ENCODE measurements at regions not wholly inside any gene's neighbourhood (a gene's known extent, or its start where the extent isn't known, plus 50 kb on each side); places are given as distances from the start of the nearest gene placed in this dataset.
"Not testable (repeated sequence)": the region's sequence is repeated elsewhere in the genome, so short reads cannot be mapped to it uniquely, and the experiment has no call there.

DNA sequence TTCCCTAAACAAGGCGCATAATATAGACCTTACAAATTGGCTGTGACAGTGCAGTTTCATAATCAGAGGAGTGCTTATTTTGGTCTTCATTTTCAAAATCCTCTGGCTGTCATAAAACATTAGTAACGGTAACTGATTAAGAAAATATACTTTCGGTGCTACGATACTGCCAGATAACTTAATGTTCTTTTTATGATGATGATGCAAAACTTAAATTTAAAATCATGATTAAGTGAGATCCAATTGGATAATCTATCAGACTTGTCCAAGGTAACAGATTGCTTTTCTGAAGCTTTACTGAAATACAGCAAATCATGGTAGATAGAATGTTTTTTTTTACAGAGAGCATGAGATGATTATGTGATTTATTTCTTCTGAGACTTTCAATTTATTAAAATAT lies 364.2 kb upstream of the CNTN3 start:
- Mint-ChIP-seq H3K4me1 (ENCODE audit: low read depth) (no peaks in the 10 kb centered on the region), H3K27ac (no peak overlapping the region), H3K9me3 (peaks cover 8% of the 10 kb centered on the region), H3K27me3 (no peaks in the 10 kb centered on the region), H3K4me3 (no peak overlapping the region), H3K36me3 (ENCODE audit: low read depth) (no peaks in the 10 kb centered on the region)

DNA sequence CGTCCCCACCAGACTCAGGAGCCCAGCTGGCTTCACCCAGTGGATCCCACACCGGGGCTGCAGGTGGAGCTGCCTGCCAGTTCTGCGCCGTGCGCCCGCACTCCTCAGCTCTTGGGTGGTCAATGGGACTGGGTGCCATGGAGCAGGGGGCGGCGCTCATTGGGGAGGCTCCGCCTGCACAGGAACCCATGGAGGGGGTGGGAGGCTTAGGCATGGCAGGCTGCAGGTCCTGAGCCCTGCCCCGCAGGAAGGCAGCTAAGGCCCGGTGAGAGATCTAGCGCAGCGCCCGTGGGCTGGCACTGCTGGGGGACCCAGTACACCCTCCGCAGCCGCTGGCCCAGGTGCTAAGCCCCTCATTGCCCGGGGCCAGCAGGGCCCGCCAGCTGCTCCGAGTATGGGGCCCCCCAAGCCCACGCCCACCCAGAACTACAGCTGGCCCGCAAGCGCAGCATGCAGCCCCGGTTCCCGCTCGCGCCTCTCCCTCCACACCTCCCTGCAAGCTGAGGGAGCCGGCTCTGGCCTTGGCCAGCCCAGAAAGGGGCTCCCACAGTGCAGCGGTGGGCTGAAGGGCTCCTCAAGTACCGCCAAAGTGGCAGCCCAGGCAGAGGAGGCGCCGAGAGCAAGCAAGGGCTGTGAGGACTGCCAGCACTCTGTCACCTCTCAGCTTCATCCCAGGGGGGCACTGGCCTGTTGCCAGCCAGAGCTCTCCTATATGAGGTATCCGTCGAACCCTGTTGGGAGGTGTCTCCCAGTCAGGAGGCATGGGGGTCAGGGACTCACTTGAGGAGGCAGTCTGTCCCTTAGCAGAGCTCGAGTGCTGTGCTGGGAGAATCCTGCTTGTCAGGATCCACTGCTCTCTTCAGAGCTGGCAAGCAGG lies 370.8 kb upstream of the CNTN3 start:
- not testable (repeated sequence) for H3K36me3 Mint-ChIP-seq (ENCODE audit: low read depth); H3K9me3 Mint-ChIP-seq; H3K27ac Mint-ChIP-seq; H3K27me3 Mint-ChIP-seq; H3K4me1 Mint-ChIP-seq (ENCODE audit: low read depth); H3K4me3 Mint-ChIP-seq

DNA sequence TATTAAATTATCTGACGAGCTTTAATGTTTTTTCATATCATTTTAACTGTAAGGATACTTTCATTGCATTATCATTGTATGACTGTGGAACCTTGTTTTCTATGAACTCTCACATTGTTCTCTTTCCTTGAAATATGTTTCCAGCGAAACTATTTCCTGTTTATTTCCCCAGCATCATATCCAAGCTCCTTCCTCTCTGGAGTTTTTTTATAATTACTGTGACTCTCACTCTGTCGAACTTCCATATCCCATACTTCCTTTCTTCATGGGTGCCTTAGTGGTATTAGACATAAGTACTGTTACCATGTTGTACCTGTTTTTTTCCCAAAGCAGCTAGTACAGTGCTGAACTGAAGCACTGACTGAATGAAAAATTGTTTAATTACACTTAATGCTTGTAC lies 373.6 kb upstream of the CNTN3 start:
- no peaks in the 10 kb centered on the region for H3K4me1 Mint-ChIP-seq (ENCODE audit: low read depth)
- no peaks in the 10 kb centered on the region for H3K36me3 Mint-ChIP-seq (ENCODE audit: low read depth)
- no peak overlapping the region for H3K4me3 Mint-ChIP-seq
- no peak overlapping the region for H3K27ac Mint-ChIP-seq
- H3K9me3 Mint-ChIP-seq, result peaks cover 10% of the 10 kb centered on the region
- no peaks in the 10 kb centered on the region for H3K27me3 Mint-ChIP-seq

DNA sequence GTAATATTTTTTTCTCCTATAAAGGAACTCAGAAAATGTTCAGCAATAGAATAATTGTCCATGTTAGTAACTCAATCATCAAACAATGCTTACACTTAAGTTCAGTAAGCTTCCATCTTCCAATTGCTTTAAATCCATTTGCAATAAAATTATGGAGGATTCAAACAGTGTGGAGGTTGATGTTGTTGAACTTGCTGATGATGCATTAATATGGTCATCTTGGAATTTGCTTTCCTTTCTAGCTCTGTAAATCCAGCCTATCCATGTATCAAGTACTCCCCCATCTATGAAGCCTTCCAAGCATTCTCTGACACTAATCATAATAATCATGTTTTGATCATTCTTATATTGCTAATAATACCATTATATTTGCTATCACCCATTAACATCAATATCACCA lies 378.4 kb upstream of the CNTN3 start:
- no peaks in the 10 kb centered on the region for H3K36me3 Mint-ChIP-seq (ENCODE audit: low read depth)
- H3K27ac Mint-ChIP-seq, result no peak overlapping the region
- H3K9me3 Mint-ChIP-seq, result peaks cover 20% of the 10 kb centered on the region
- no peak overlapping the region for H3K4me3 Mint-ChIP-seq
- no peaks in the 10 kb centered on the region for H3K27me3 Mint-ChIP-seq
- no peaks in the 10 kb centered on the region for H3K4me1 Mint-ChIP-seq (ENCODE audit: low read depth)

DNA sequence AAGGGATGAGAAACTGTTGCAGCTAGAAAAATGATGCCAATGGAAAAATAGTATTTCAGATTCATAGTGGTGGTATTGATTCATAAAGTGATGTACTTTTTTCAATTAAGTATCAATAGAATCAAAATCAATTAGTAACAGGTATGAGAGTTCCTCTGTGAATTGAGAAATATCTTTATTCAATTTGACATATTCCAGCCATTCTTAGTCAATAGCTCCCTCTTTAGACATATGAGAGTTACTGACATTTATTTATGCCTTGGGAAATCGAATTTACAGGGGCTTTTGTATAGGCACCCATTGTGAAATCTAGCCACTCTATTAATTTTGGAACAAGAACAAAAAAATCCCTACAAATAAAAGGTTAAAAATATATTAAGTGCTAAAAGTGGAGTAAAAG lies 386.9 kb upstream of the CNTN3 start:
- Mint-ChIP-seq H3K4me3 (no peak overlapping the region), H3K27me3 (no peaks in the 10 kb centered on the region), H3K36me3 (ENCODE audit: low read depth) (no peaks in the 10 kb centered on the region), H3K4me1 (ENCODE audit: low read depth) (no peaks in the 10 kb centered on the region), H3K9me3 (peaks cover 7% of the 10 kb centered on the region), H3K27ac (no peak overlapping the region)

DNA sequence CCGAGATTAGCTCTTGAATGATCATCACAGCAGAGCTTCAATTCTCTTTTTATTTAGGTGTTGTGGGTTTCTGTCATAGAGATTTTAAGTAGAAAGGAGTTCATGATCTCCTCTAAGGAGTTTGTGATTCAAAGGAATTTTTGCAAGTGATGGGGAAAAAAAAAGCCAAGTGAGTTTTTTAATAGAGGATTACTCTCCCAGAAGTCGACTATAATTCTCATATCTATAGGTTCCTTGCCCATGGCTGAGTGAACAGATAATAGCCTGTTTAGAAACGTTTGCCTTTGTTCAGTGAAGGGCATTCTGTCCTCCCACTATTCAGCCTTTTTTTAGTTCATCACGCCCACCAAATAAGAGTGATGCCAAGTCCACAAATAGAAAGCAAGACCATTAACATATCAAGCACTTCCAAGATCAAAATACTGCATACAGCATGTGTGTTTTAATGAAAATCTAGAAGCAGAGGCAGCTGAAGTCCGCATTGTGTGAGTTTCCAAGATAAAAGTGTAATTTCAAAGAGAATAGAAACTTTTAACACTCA lies 398.4 kb upstream of the CNTN3 start:
- H3K27ac Mint-ChIP-seq, result no peak overlapping the region
- no peaks in the 10 kb centered on the region for H3K36me3 Mint-ChIP-seq (ENCODE audit: low read depth)
- H3K4me3 Mint-ChIP-seq, result no peak overlapping the region
- H3K4me1 Mint-ChIP-seq (ENCODE audit: low read depth), result no peaks in the 10 kb centered on the region
- H3K9me3 Mint-ChIP-seq, result peaks cover 12% of the 10 kb centered on the region
- H3K27me3 Mint-ChIP-seq, result no peaks in the 10 kb centered on the region

DNA sequence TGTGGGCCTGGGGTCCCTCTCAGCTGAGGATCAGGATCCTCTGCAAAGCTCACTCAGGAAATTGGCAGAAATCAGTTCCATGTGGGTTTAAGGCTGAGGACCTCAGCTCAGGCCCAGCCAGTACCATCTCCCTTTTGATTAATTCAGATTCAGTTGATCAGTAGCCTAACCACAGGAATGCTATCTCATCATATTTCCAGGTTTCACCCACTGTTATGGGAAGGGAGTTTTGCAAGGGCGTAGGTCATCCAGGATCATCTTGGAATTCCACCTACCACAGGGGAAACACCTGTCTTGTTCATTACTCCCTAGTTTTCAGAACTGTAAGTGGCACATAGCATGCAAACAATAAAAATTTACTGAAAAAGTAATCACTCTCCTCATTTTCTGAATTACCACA lies 399.5 kb upstream of the CNTN3 start:
- Mint-ChIP-seq H3K27ac (no peak overlapping the region), H3K4me1 (ENCODE audit: low read depth) (no peaks in the 10 kb centered on the region), H3K9me3 (peaks cover 12% of the 10 kb centered on the region), H3K36me3 (ENCODE audit: low read depth) (no peaks in the 10 kb centered on the region), H3K4me3 (no peak overlapping the region), H3K27me3 (no peaks in the 10 kb centered on the region)

DNA sequence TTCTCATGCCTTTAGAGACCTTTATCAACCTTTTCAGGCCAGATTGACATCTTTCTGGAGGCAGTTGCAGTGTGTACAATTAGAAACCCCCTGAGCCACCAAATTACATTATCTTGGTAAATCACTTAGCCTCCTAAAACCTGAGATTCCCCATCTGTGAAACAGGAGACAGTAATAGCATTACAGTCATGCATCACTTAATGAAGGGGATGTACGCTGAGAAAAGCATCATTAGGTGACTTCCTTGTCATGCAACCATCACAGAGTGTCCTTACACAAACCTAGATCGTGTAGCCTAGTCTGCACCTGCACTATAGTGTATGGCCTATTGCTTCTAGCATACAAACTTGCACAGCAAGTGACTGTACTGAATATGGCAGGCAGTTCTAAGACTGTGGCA lies 400.8 kb upstream of the CNTN3 start:
- H3K4me1 Mint-ChIP-seq (ENCODE audit: low read depth), result no peaks in the 10 kb centered on the region
- peaks cover 12% of the 10 kb centered on the region for H3K9me3 Mint-ChIP-seq
- no peaks in the 10 kb centered on the region for H3K36me3 Mint-ChIP-seq (ENCODE audit: low read depth)
- H3K27me3 Mint-ChIP-seq, result no peaks in the 10 kb centered on the region
- H3K4me3 Mint-ChIP-seq, result no peak overlapping the region
- no peak overlapping the region for H3K27ac Mint-ChIP-seq

DNA sequence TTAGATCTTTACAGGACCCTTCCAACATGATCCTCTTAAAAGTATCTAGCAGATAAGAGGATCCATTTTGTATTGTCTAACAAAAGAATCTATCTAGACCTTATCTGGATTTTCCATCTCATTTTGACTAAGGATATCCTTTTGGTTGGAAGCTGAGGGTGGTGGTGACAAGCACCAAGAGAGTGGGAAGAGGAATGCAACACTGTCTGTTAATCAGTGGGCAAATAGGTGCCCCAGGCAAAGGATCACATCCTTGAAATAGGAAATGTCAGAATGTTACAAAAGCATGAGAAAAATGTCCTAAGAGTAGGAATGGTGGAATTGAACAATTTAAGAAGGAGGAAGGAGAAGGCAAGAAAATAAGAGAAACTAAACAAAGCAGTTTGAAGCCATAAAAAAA lies 420.7 kb upstream of the CNTN3 start:
- H3K27ac Mint-ChIP-seq, result no peak overlapping the region
- H3K9me3 Mint-ChIP-seq, result peaks cover 7% of the 10 kb centered on the region
- H3K4me3 Mint-ChIP-seq, result no peak overlapping the region
- no peaks in the 10 kb centered on the region for H3K27me3 Mint-ChIP-seq
- no peaks in the 10 kb centered on the region for H3K4me1 Mint-ChIP-seq (ENCODE audit: low read depth)
- H3K36me3 Mint-ChIP-seq (ENCODE audit: low read depth), result no peaks in the 10 kb centered on the region

DNA sequence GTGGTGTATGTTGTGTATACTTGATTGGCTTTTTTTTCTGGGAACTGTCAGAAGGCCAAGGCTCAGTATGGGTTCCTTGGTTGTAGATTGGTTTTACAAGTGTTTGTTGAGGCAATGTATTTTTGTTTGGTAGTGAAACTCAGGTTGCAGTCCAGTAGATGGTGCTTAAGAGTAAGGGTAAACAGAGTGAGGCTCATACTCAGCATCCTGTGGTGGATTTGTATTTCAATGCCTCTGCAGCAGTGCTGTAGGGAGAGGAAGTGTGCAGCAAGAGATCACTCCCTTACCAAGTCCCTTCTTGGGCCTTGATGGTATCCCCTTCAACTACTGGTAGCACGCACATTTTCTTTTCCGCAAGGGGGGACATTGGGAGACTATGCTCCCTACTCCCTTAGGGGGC lies 428.5 kb upstream of the CNTN3 start:
- H3K27me3 Mint-ChIP-seq, result no peaks in the 10 kb centered on the region
- H3K9me3 Mint-ChIP-seq, result peaks cover 34% of the 10 kb centered on the region
- no peaks in the 10 kb centered on the region for H3K36me3 Mint-ChIP-seq (ENCODE audit: low read depth)
- H3K4me1 Mint-ChIP-seq (ENCODE audit: low read depth), result no peaks in the 10 kb centered on the region
- no peak overlapping the region for H3K27ac Mint-ChIP-seq
- no peak overlapping the region for H3K4me3 Mint-ChIP-seq

DNA sequence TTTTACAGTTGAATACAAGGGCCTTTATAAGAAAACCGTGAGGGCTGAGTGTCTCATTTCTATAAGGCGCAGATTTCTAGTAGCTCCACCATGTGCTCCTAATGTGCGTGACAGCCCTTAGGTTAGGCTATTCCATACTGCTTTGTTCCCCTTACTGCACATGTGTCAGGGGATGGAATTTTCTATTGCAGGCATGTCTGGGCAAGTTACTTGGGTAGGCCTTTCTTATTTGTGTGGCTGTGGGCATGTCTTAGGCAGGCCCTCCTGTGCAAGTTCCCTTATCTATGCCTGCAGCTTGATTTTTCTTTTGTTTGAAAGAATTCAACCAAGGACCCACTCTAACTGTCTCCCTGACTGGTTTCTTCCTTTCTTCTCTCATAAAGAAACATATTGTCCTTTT lies 434.2 kb upstream of the CNTN3 start:
- no peaks in the 10 kb centered on the region for H3K36me3 Mint-ChIP-seq (ENCODE audit: low read depth)
- no peak overlapping the region for H3K4me3 Mint-ChIP-seq
- peaks cover 13% of the 10 kb centered on the region for H3K9me3 Mint-ChIP-seq
- no peak overlapping the region for H3K27ac Mint-ChIP-seq
- H3K4me1 Mint-ChIP-seq (ENCODE audit: low read depth), result no peaks in the 10 kb centered on the region
- H3K27me3 Mint-ChIP-seq, result no peaks in the 10 kb centered on the region

DNA sequence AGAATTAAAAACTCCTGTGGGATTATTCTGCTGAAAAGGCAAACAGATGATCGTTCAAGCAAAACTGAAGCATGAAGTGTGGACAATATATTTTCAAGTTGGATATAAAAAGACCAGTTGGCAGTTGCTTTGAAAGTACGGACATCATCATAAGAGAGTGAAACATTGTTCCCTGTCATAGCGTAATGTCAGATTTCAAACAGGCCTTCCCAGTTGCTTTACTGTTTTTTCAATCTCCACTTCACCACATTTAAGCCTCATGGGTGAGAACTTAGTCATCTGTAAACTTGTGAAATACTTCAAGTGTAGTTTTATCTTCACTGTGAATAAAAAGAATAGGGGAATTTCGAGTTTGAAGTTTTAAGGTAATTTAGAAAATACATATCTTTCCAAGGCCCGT lies 435.1 kb upstream of the CNTN3 start:
- Mint-ChIP-seq H3K36me3 (ENCODE audit: low read depth) (no peaks in the 10 kb centered on the region), H3K9me3 (peaks cover 13% of the 10 kb centered on the region), H3K27me3 (no peaks in the 10 kb centered on the region), H3K27ac (no peak overlapping the region), H3K4me1 (ENCODE audit: low read depth) (no peaks in the 10 kb centered on the region), H3K4me3 (no peak overlapping the region)

DNA sequence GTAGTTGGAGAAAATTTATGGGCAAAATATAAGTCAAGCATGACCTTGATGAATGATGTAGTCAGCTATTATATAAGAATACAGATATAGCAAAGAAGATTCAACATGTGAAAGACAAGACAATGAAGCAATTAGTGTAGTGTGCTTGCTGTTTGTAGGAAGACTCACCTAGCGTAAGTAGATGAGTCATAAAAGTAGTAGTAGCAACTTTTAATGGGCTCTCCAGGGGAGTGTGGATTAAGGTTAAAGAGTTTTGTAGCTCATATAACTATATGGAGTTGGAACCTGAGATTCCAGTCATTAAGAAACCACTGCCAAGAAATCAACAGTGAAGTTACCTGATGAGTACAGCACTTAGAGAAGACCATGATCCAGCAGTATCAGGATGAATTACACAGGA lies 444.7 kb upstream of the CNTN3 start:
- Mint-ChIP-seq H3K4me1 (ENCODE audit: low read depth) (no peaks in the 10 kb centered on the region), H3K4me3 (no peak overlapping the region), H3K27ac (no peak overlapping the region), H3K27me3 (no peaks in the 10 kb centered on the region), H3K9me3 (peaks cover 11% of the 10 kb centered on the region), H3K36me3 (ENCODE audit: low read depth) (no peaks in the 10 kb centered on the region)

DNA sequence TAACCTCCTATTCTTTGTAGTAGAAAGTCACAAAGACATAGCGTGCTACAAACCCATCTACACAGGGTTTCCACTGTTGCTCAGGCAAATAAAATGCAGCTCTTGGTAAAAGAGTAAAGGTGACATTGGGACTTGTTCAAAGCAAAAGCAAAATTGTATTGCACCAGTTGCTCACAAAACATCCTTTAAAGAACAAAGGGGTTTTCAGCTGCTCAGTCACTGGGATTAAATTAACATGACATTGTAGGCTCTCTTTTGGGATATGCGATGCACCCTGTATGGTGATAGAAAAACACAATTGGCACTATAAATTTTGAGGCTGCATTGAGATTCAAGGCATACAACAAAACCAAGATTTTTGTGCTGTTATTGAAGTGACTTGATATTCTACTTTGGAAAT lies 447.3 kb upstream of the CNTN3 start:
- Mint-ChIP-seq H3K27ac (no peak overlapping the region), H3K27me3 (no peaks in the 10 kb centered on the region), H3K36me3 (ENCODE audit: low read depth) (no peaks in the 10 kb centered on the region), H3K4me3 (no peak overlapping the region), H3K9me3 (peaks cover 17% of the 10 kb centered on the region), H3K4me1 (ENCODE audit: low read depth) (no peaks in the 10 kb centered on the region)

DNA sequence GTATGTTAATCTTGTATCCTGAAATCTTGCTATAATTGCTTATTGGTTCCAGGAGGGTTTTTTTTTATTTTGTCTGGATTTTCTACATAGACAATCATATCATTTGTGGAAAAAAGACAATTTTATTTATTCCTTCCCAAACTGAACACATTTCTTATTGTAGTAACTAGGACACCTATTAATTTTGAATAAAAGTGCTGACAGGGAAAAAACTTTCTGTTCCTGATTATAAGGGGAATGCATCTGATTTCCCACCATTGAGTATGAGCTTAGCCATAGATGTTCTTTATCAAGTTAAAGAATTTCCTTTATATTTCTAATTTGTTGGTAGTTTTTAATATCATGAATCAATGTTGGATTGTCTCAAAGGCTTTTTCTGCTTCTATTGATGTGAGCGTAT lies 460.7 kb upstream of the CNTN3 start:
- H3K27ac Mint-ChIP-seq, result no peak overlapping the region
- H3K36me3 Mint-ChIP-seq (ENCODE audit: low read depth), result no peaks in the 10 kb centered on the region
- H3K9me3 Mint-ChIP-seq, result peaks cover 20% of the 10 kb centered on the region
- H3K27me3 Mint-ChIP-seq, result no peaks in the 10 kb centered on the region
- no peaks in the 10 kb centered on the region for H3K4me1 Mint-ChIP-seq (ENCODE audit: low read depth)
- no peak overlapping the region for H3K4me3 Mint-ChIP-seq

DNA sequence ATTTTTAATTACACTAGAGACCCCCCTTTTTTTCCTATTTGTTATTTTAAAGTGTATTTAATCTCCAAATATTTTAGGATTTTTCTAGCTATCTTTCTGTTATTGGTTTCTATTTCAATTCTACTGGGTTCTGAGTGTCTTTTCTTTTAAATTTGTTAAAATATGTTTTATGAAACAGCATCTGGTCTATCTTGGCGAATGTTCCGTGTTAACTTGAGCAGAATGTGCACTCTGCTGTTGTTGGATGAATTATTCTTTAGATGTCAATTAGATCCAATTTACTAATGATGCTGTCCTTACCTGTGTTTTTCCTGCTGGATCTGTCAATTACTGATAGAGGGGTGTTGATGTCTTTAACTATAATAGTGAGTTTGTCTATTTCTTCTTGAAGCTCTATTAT lies 462.0 kb upstream of the CNTN3 start:
- Mint-ChIP-seq H3K36me3 (ENCODE audit: low read depth) (no peaks in the 10 kb centered on the region), H3K27me3 (no peaks in the 10 kb centered on the region), H3K4me1 (ENCODE audit: low read depth) (no peaks in the 10 kb centered on the region), H3K27ac (no peak overlapping the region), H3K9me3 (peaks cover 20% of the 10 kb centered on the region), H3K4me3 (no peak overlapping the region)
